GM23338 (cell line): ENCODE measurements at regions not wholly inside any gene's neighbourhood (a gene's known extent, or its start where the extent isn't known, plus 50 kb on each side); places are given as distances from the start of the nearest gene placed in this dataset.

Experiments
- ATAC-seq: fragments of 200-7000 bp; cut with Tn5 transposase; 3 replicates; pipeline ENCODE4 v1.9.1; 2020
- DNase-seq: peaks from one replicate; pipeline ENCODE4 v3.0.0-alpha.2; 2015; ENCODE audit warnings: low spot score
- H2AFZ ChIP-seq: fragments of 200-600 bp; sonication (generic); 2 replicates; pipeline ENCODE4 v1.8.0; 2016; ENCODE audit warnings: antibody characterized with exemption, mild to moderate bottlenecking, moderate library complexity
- H3F3A ChIP-seq: fragments of 200-600 bp; sonication (generic); replicated peaks from 2 replicates; pipeline ENCODE4 v1.8.0; 2017; ENCODE audit warnings: antibody characterized with exemption, mixed run types, low read depth
- H3K27ac ChIP-seq: fragments of 200-600 bp; sonication (generic); 2 replicates; pipeline ENCODE4 v1.6.1; 2016; ENCODE audit warnings: low read depth
- H3K27me3 ChIP-seq: fragments of 200-600 bp; sonication (generic); 2 replicates; pipeline ENCODE4 v1.8.0; 2016; ENCODE audit warnings: mild to moderate bottlenecking, mixed run types, moderate library complexity; ENCODE audit not compliant: insufficient read depth
- H3K36me3 ChIP-seq: fragments of 200-600 bp; sonication (generic); 2 replicates; pipeline ENCODE4 v1.8.0; 2016; ENCODE audit warnings: mild to moderate bottlenecking; ENCODE audit not compliant: insufficient read depth
- H3K4me1 ChIP-seq: fragments of 200-600 bp; sonication (generic); 2 replicates; pipeline ENCODE4 v1.8.0; 2016; ENCODE audit warnings: mild to moderate bottlenecking, moderate library complexity; ENCODE audit not compliant: insufficient read depth
- H3K4me2 ChIP-seq: fragments of 200-600 bp; sonication (generic); 2 replicates; pipeline ENCODE4 v1.7.1; 2017; ENCODE audit warnings: mixed run types
- H3K4me3 ChIP-seq: fragments of 200-600 bp; sonication (generic); 2 replicates; pipeline ENCODE4 v1.6.1; 2016; ENCODE audit warnings: mixed run types
- H3K79me2 ChIP-seq: fragments of 200-600 bp; sonication (generic); replicated peaks from 2 replicates; pipeline ENCODE4 v1.8.0; 2017; ENCODE audit warnings: mild to moderate bottlenecking; ENCODE audit not compliant: insufficient read depth
- H3K9me2 ChIP-seq: fragments of 200-600 bp; sonication (generic); 2 replicates; pipeline ENCODE4 v1.8.0; 2017; ENCODE audit not compliant: insufficient read depth
- H4K20me1 ChIP-seq: fragments of 200-600 bp; sonication (generic); replicated peaks from 2 replicates; pipeline ENCODE4 v1.8.0; 2017; ENCODE audit warnings: mild to moderate bottlenecking; ENCODE audit not compliant: insufficient read depth
- H3K27ac Mint-ChIP-seq: 2 replicates; pipeline ENCODE4 v1.8.0; 2020; ENCODE audit warnings: inconsistent platforms, mild to moderate bottlenecking, moderate library complexity, mixed read lengths
- H3K27me3 Mint-ChIP-seq: 3 replicates; pipeline ENCODE4 v1.8.0; 2022; ENCODE audit warnings: low read depth, mild to moderate bottlenecking, moderate library complexity, mixed read lengths, inconsistent platforms; ENCODE audit not compliant: insufficient read depth, poor library complexity
- H3K36me3 Mint-ChIP-seq: 3 replicates; pipeline ENCODE4 v1.8.0; 2021; ENCODE audit warnings: low read depth, mild to moderate bottlenecking, inconsistent platforms, moderate library complexity, mixed read lengths
- H3K4me1 Mint-ChIP-seq: 3 replicates; pipeline ENCODE4 v1.8.0; 2020; ENCODE audit warnings: mild to moderate bottlenecking, inconsistent platforms, mixed read lengths
- H3K4me3 Mint-ChIP-seq: 3 replicates; pipeline ENCODE4 v1.8.0; 2021; ENCODE audit warnings: moderate library complexity, mild to moderate bottlenecking, inconsistent platforms, mixed read lengths
- H3K9me3 Mint-ChIP-seq: 3 replicates; pipeline ENCODE4 v1.8.0; 2020; ENCODE audit warnings: moderate library complexity, mild to moderate bottlenecking, inconsistent platforms, mixed read lengths
- EZH2 ChIP-seq: fragments of 200-600 bp; sonication (generic); IDR thresholded peaks from one replicate; pipeline ENCODE4 v1.8.0; 2017; ENCODE audit warnings: antibody characterized with exemption, mild to moderate bottlenecking, low read depth; ENCODE audit not compliant: unreplicated experiment
- JUNB ChIP-seq: IDR thresholded peaks from one replicate; pipeline ENCODE4 v1.6.1; 2016; ENCODE audit warnings: antibody characterized with exemption; ENCODE audit not compliant: unreplicated experiment
- STAT1 ChIP-seq: IDR thresholded peaks from one replicate; pipeline ENCODE4 v1.6.1; 2016; ENCODE audit warnings: antibody characterized with exemption; ENCODE audit not compliant: unreplicated experiment
- TF ChIP-seq, protein P1 (sequence below): IDR thresholded peaks from one replicate; pipeline ENCODE4 v1.6.1; 2018; ENCODE audit warnings: antibody characterized with exemption; ENCODE audit not compliant: unreplicated experiment
- TF ChIP-seq, protein P2 (sequence below): fragments of 250-450 bp; sonication (Bioruptor Pico); IDR thresholded peaks from 2 replicates; pipeline ENCODE4 v1.5.0; 2020; ENCODE audit warnings: mild to moderate bottlenecking, moderate library complexity

DNA sequence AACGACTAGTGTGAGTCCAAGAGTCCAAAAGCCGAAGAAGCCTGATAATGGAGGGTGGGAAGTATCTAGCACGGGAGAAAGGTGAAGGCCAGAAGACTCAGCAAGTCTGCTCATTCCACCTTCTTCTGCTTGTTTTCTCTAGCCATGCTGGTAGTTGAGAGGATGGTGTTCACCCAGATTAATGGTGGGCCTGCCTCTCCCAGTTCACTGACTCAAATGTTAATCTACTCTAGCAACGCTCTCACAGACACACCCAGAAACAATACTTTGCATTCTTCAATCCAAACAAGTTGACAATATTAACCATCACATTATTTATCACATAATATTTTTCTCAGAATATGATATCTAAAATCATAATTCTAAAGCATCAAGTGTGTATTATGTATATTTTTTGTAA is 1055.1 kb upstream of the PCDH10 start:
- no peak overlapping the region for H3K4me3 Mint-ChIP-seq

GRCh38 chr4:132097041-132097440 is 1052.1 kb upstream of the PCDH10 start:
- Mint-ChIP-seq H3K9me3 (0 out of 3 replicates have a peak, but pooled peaks cover 3% of the 10 kb centered on the region), H3K4me3 (no peak overlapping the region), H3K4me1 (no peaks in the 10 kb centered on the region), H3K27ac (no peak overlapping the region), H3K36me3 (no peaks in the 10 kb centered on the region), H3K27me3 (no peaks in the 10 kb centered on the region)
- H2AFZ ChIP-seq, result peak overlapping the region; percentile 50; the same call in 1 of the 2 replicates
- ATAC-seq, result no peak
- no peak overlapping the region for H3K4me2 ChIP-seq
- no peaks in the 10 kb centered on the region for H3K36me3 ChIP-seq
- no peak overlapping the region for H3K4me3 ChIP-seq
- TF ChIP-seq STAT1, result no peak
- no peak for TF ChIP-seq JUNB
- TF ChIP-seq, protein P1, sequence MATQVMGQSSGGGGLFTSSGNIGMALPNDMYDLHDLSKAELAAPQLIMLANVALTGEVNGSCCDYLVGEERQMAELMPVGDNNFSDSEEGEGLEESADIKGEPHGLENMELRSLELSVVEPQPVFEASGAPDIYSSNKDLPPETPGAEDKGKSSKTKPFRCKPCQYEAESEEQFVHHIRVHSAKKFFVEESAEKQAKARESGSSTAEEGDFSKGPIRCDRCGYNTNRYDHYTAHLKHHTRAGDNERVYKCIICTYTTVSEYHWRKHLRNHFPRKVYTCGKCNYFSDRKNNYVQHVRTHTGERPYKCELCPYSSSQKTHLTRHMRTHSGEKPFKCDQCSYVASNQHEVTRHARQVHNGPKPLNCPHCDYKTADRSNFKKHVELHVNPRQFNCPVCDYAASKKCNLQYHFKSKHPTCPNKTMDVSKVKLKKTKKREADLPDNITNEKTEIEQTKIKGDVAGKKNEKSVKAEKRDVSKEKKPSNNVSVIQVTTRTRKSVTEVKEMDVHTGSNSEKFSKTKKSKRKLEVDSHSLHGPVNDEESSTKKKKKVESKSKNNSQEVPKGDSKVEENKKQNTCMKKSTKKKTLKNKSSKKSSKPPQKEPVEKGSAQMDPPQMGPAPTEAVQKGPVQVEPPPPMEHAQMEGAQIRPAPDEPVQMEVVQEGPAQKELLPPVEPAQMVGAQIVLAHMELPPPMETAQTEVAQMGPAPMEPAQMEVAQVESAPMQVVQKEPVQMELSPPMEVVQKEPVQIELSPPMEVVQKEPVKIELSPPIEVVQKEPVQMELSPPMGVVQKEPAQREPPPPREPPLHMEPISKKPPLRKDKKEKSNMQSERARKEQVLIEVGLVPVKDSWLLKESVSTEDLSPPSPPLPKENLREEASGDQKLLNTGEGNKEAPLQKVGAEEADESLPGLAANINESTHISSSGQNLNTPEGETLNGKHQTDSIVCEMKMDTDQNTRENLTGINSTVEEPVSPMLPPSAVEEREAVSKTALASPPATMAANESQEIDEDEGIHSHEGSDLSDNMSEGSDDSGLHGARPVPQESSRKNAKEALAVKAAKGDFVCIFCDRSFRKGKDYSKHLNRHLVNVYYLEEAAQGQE, result no peak
- TF ChIP-seq, protein P2, sequence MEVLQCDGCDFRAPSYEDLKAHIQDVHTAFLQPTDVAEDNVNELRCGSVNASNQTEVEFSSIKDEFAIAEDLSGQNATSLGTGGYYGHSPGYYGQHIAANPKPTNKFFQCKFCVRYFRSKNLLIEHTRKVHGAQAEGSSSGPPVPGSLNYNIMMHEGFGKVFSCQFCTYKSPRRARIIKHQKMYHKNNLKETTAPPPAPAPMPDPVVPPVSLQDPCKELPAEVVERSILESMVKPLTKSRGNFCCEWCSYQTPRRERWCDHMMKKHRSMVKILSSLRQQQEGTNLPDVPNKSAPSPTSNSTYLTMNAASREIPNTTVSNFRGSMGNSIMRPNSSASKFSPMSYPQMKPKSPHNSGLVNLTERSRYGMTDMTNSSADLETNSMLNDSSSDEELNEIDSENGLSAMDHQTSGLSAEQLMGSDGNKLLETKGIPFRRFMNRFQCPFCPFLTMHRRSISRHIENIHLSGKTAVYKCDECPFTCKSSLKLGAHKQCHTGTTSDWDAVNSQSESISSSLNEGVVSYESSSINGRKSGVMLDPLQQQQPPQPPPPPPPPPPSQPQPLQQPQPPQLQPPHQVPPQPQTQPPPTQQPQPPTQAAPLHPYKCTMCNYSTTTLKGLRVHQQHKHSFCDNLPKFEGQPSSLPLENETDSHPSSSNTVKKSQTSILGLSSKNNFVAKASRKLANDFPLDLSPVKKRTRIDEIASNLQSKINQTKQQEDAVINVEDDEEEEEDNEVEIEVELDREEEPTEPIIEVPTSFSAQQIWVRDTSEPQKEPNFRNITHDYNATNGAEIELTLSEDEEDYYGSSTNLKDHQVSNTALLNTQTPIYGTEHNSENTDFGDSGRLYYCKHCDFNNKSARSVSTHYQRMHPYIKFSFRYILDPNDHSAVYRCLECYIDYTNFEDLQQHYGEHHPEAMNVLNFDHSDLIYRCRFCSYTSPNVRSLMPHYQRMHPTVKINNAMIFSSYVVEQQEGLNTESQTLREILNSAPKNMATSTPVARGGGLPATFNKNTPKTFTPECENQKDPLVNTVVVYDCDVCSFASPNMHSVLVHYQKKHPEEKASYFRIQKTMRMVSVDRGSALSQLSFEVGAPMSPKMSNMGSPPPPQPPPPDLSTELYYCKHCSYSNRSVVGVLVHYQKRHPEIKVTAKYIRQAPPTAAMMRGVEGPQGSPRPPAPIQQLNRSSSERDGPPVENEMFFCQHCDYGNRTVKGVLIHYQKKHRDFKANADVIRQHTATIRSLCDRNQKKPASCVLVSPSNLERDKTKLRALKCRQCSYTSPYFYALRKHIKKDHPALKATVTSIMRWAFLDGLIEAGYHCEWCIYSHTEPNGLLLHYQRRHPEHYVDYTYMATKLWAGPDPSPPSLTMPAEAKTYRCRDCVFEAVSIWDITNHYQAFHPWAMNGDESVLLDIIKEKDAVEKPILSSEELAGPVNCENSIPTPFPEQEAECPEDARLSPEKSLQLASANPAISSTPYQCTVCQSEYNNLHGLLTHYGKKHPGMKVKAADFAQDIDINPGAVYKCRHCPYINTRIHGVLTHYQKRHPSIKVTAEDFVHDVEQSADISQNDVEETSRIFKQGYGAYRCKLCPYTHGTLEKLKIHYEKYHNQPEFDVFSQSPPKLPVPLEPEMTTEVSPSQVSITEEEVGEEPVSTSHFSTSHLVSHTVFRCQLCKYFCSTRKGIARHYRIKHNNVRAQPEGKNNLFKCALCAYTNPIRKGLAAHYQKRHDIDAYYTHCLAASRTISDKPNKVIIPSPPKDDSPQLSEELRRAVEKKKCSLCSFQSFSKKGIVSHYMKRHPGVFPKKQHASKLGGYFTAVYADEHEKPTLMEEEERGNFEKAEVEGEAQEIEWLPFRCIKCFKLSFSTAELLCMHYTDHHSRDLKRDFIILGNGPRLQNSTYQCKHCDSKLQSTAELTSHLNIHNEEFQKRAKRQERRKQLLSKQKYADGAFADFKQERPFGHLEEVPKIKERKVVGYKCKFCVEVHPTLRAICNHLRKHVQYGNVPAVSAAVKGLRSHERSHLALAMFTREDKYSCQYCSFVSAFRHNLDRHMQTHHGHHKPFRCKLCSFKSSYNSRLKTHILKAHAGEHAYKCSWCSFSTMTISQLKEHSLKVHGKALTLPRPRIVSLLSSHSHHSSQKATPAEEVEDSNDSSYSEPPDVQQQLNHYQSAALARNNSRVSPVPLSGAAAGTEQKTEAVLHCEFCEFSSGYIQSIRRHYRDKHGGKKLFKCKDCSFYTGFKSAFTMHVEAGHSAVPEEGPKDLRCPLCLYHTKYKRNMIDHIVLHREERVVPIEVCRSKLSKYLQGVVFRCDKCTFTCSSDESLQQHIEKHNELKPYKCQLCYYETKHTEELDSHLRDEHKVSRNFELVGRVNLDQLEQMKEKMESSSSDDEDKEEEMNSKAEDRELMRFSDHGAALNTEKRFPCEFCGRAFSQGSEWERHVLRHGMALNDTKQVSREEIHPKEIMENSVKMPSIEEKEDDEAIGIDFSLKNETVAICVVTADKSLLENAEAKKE, result no peak
- H3K79me2 ChIP-seq, result no peaks in the 10 kb centered on the region
- no peak for DNase-seq
- H4K20me1 ChIP-seq, result no peaks in the 10 kb centered on the region
- H3K4me1 ChIP-seq, result no peaks in the 10 kb centered on the region
- H3K27ac ChIP-seq, result no peak overlapping the region
- peaks cover 8% of the 10 kb centered on the region; the same call in 1 of the 2 replicates for H3K9me2 ChIP-seq
- no peaks in the 10 kb centered on the region for H3F3A ChIP-seq
- no peaks in the 10 kb centered on the region for H3K27me3 ChIP-seq

More for the DNA sequence above, 1055.1 kb upstream of the PCDH10 start:
- no peaks in the 10 kb centered on the region for H3F3A ChIP-seq
- DNase-seq (no peak), ATAC-seq (no peak)
- H3K79me2 ChIP-seq, result no peaks in the 10 kb centered on the region
- no peak overlapping the region for H3K27ac ChIP-seq
- Mint-ChIP-seq H3K27ac (no peak overlapping the region), H3K4me1 (no peaks in the 10 kb centered on the region), H3K36me3 (peaks cover 9% of the 10 kb centered on the region; the same call in 2 of the 3 replicates), H3K9me3 (peaks cover 7% of the 10 kb centered on the region; the same call in 2 of the 3 replicates), H3K27me3 (no peaks in the 10 kb centered on the region)
- H4K20me1 ChIP-seq, result no peaks in the 10 kb centered on the region
- no peaks in the 10 kb centered on the region for H3K4me1 ChIP-seq
- H3K27me3 ChIP-seq, result no peaks in the 10 kb centered on the region
- H2AFZ ChIP-seq, result no peak overlapping the region
- no peaks in the 10 kb centered on the region for H3K36me3 ChIP-seq
- peaks cover 17% of the 10 kb centered on the region; the same call in 1 of the 2 replicates for H3K9me2 ChIP-seq
- TF ChIP-seq EZH2, result no peak
- no peak overlapping the region for H3K4me3 ChIP-seq
- H3K4me2 ChIP-seq, result no peak overlapping the region
